ENCODE measurements at regions not wholly inside any gene's neighbourhood (a gene's known extent, or its start where the extent isn't known, plus 50 kb on each side); places are given as distances from the start of the nearest gene placed in this dataset.

GRCh38 chrX:118901991-118902390 lies 72.4 kb upstream of the LONRF3 start:
- TF ChIP-seq ZNF124 (CRISPR knock-in tag; IDR thresholded peaks at IDR 0.05), result no peak
- no peak for TF ChIP-seq ZNF282 (IDR thresholded peaks at IDR 0.05; ENCODE audit: partially characterized antibody)
- TF ChIP-seq ATF2 (CRISPR knock-in tag; IDR thresholded peaks at IDR 0.05), result no peak
- TF ChIP-seq CTCF (CRISPR knock-in tag; IDR thresholded peaks at IDR 0.05), result no peak
- TF ChIP-seq ATF3 (CRISPR knock-in tag; IDR thresholded peaks at IDR 0.05), result no peak
- no peak for TF ChIP-seq MAF1 (CRISPR knock-in tag; IDR thresholded peaks at IDR 0.05; ENCODE audit: borderline replicate concordance)
